C4-2B (cell line): ENCODE measurements at regions not wholly inside any gene's neighbourhood (a gene's known extent, or its start where the extent isn't known, plus 50 kb on each side); places are given as distances from the start of the nearest gene placed in this dataset.

ENCODE experiments used
- H3K27ac ChIP-seq: fragments of 450-650 bp; 2 replicates; pipeline ENCODE4 v1.5.1; 2017
- ZFX ChIP-seq: fragments of 450-650 bp; IDR thresholded peaks from 2 replicates; pipeline ENCODE4 v1.6.1; 2017
- TF ChIP-seq, protein P1 (sequence below): fragments of 450-650 bp; conservative IDR thresholded peaks from 2 replicates; pipeline ENCODE4 v1.5.1; 2017; ENCODE audit warnings: mild to moderate bottlenecking

DNA sequence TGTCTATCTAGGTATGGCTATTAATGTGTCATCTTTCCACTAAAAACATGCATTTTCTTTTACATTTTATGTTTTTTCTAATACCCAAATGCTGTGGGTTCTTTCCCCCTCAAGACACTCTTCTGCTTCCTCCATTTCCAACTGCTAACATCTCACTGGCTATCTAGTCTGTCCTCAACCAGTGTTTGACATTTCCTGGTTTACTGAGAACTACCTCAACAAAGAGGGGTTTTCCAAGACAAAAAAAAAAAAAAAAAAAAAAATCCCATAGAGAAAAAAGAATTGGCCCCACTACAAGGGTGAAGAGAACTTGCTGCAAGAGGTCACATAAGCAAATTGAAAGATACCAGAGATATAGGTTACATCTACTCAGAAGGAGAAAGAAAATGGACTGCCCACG, 359.7 kb downstream of the CRPPA start:
- H3K27ac ChIP-seq, result no peak overlapping the region

DNA sequence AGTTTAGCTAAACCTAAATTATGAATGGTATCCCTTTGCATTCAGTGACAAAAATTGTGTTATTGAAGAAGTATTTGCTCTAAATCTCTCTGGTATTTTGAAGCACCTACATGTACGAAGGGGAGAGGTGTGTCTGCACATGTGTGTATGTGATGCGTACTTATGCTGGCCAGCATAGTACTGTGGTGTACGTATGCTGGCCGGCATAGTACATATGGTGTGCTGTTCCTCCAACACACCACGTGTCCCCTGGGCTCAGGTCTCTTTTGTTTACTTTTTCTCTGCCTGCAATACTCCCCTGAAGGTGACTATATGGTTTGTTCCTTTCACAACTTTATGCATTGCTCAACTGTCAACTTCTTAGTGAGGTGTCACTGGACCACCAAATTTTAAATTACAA, 360.3 kb downstream of the CRPPA start:
- H3K27ac ChIP-seq, result no peak overlapping the region
- TF ChIP-seq, protein P1, sequence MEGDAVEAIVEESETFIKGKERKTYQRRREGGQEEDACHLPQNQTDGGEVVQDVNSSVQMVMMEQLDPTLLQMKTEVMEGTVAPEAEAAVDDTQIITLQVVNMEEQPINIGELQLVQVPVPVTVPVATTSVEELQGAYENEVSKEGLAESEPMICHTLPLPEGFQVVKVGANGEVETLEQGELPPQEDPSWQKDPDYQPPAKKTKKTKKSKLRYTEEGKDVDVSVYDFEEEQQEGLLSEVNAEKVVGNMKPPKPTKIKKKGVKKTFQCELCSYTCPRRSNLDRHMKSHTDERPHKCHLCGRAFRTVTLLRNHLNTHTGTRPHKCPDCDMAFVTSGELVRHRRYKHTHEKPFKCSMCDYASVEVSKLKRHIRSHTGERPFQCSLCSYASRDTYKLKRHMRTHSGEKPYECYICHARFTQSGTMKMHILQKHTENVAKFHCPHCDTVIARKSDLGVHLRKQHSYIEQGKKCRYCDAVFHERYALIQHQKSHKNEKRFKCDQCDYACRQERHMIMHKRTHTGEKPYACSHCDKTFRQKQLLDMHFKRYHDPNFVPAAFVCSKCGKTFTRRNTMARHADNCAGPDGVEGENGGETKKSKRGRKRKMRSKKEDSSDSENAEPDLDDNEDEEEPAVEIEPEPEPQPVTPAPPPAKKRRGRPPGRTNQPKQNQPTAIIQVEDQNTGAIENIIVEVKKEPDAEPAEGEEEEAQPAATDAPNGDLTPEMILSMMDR, result no peak
- TF ChIP-seq ZFX, result no peak

More for the DNA sequence above, 359.7 kb downstream of the CRPPA start:
- TF ChIP-seq ZFX, result no peak
- TF ChIP-seq, protein P1, result no peak

DNA sequence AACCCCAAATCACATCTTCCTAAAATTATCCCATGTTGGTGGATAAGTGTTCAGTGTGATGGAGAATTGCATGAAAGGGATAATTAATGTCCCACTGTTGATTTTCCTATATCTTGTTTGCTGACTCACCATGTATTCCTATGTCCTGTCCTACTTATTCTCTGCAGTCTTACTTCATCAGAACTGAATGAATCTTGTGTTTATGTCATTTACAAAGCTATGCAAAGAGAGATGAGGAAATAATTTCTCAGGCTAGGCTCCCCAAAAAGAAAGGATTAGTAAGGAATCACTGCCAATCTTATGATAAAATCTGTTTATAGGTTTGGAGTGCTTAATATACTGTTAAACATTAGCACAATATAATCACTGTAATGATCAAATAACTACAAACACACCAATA, 360.8 kb downstream of the CRPPA start:
- TF ChIP-seq, protein P1, result no peak
- TF ChIP-seq ZFX, result no peak
- H3K27ac ChIP-seq, result no peak overlapping the region

DNA sequence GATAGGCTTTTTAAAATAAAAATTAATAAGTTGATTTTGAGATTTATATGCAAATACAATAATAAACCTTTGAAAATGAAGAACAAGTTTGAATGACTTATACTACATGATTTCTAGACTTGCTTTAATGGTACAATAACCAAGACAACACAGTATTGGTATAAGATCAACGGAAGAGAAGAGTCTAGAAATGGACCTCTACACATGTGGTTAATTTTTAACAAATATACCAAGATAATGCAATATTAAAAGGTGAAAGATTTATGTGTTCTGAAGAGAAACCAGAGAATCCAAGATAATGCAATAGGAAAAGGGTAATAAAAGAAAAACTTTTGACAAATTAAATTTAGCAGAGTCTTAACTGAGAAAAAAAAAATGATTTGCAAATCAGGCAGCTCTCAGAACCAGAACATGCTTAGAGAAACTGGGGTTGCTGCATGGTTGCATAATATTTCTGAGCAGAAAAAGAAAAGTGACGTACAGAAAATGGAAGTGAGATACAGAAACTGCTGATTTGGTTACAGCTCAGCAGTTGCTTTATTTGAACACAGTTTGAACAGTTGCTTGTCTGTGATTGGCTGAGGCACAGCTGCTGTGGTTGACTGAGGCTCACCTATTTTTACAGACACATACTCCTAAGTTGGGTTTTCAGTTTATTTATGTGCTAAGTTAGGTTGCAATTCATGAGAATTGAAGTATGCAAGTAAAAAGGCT, 365.9 kb downstream of the CRPPA start:
- TF ChIP-seq ZFX, result no peak
- TF ChIP-seq, protein P1, result no peak
- no peak overlapping the region for H3K27ac ChIP-seq

DNA sequence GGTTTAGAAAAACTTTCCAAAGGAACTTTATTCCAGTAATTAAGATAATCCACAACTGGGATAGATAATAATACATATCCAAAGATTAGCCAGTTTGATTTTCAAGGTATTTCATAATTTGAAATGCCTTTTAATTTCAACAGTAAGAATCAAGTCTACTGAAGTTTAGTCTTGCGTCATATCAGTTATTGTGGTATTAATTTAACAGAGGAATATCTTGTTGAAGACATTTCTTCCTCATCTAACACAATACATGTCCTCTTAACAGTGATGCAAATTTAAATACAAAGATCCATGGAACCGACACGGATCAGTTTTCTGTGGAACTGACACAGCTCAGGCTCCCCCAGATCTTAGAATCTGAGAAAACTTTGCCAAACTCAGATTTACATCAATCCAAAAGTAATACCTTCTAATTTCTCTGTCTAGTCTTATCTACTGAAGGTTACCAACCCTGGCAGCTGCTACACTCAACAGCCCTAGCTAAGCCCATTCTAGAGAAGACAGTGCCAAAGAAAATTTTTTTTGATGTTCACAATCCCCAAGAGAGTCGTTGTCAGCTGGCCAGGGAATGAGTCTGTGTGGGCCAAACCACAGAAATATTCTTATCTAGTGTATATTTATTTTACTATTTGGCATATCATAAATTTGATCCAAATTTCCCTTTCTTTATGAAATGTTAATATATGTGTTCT, 365.2 kb upstream of the MEOX2 start:
- H3K27ac ChIP-seq, result no peak overlapping the region
- TF ChIP-seq, protein P1, result no peak
- no peak for TF ChIP-seq ZFX

DNA sequence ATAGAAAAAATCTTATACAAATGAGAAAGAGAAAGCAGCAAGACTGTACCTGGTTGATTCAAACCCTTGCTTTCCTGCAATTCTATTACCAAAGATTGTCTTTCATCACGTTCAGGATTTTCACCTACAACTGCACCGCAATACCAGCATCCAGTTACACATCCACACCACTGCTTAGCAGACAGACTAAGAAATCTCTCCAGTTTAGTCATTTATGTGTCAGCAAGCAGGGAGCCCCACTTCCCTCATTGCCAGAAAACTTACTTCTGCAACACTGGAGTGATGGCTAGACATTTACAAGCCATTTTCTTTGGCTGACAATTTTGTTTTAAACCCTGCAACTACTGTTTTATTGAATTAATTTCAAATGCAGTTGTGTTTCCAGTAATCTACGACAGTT, 359.6 kb upstream of the MEOX2 start:
- H3K27ac ChIP-seq, result no peak overlapping the region

DNA sequence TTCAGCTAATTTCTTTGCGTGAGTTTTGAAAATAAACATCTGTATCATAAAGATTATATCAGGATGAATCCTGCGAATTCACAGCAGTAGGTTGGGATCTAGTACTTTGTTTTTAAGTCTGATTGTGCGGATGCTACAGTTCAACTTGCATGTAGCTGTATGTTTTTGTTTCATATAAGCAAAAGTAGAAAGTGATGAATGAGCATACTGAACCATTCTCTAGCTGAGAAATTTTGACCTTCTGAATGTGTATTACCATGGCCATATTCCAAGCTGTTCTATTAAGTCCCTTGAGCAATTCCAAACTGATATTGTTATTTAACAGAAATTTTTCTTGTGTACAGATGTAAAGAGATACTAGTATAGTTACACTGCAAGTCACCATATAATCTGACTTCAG, 358.8 kb upstream of the MEOX2 start:
- H3K27ac ChIP-seq, result no peak overlapping the region
- TF ChIP-seq, protein P1, result no peak
- no peak for TF ChIP-seq ZFX

More for the DNA sequence above, 359.6 kb upstream of the MEOX2 start:
- TF ChIP-seq, protein P1, result no peak
- no peak for TF ChIP-seq ZFX
